Embryonic facial prominence (tissue), 1 donor: ENCODE measurements at regions not wholly inside any gene's neighbourhood (a gene's known extent, or its start where the extent isn't known, plus 50 kb on each side); places are given as distances from the start of the nearest gene placed in this dataset.
"Not testable (repeated sequence)": the region's sequence is repeated elsewhere in the genome, so short reads cannot be mapped to it uniquely, and the experiment has no call there.

ENCODE experiments used
- DNase-seq: peaks from one replicate; pipeline ENCODE4 v3.0.0-alpha.2; 2016; ENCODE audit errors: extremely low spot score

DNA sequence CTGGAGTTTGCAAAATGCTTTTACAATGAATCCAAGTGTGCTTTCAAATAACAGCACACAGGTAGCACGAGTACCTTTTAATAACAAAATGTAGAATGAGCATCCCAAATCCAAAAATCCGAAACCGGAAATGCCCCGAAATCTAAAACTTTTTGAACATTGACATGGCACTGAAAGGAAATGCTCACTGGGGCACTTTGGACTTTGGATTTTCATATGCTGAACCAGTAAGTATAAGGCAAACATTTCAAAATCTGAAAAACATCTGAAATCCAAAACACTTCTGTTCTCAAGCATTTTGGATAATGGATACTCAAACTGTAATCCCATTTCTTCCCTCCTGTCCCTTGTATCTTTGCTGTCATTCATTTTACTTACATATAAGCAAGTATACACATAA, 50.1 kb downstream of the GCNT4 start:
- DNase-seq, result no peak

DNA sequence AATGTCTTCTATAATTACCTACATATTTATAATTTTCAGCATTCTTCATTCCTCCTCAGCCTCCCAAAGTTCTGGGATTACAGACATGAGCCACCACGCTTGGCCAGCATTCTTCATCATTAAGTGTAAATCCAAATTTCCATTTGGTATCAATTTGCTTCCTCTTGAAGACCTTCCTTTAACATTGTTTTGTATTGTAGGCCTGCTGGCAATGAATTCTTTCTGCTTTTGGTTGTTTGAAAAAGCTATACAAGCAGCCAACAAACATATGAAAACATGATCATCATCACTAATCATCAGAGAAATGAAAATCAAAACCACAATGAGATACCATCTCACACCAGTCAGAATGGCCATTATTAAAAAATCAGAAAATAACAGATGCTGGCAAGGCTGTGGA, 56.4 kb downstream of the GCNT4 start:
- DNase-seq, result no peak

GRCh38 chr5:74994826-74995225, 57.5 kb downstream of the GCNT4 start:
- DNase-seq, result no peak

GRCh38 chr5:74993743-74994142, 58.6 kb downstream of the GCNT4 start:
- DNase-seq, result no peak

DNA sequence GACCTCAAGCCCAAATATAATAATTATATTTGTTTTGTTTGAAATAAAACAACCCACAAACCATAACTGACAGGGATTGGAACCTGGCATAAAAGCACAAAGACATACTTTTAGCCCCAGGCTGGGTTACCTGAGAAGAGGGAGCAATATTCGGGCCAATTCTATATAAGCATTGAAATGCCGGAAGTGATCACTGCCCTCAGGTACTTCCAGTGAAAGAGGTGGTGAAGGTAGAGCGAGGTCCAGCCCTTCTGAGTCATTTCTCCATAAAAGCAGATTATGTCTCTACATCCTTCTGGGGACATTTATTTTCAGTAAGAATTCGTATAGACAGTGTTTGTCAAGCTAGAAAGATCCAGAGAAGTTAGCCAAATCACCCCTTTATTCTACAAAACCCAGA, 59.6 kb downstream of the GCNT4 start:
- DNase-seq, result no peak

- no peak for DNase-seq
Observed at GRCh38 chr5:74991522-74991921, 60.8 kb downstream of the GCNT4 start.

- DNase-seq, result no peak
Observed at GRCh38 chr5:74990194-74990593, 62.2 kb downstream of the GCNT4 start.

- DNase-seq, result no peak
Observed at GRCh38 chr5:74988273-74988983, 63.9 kb downstream of the GCNT4 start.

- no peak for DNase-seq
Observed at GRCh38 chr5:74978345-74978744, 74.0 kb downstream of the GCNT4 start.

- no peak for DNase-seq
Observed at GRCh38 chr5:74977471-74977870, 74.9 kb downstream of the GCNT4 start.

GRCh38 chr5:74976651-74977050, 75.7 kb downstream of the GCNT4 start:
- DNase-seq, result no peak

DNA sequence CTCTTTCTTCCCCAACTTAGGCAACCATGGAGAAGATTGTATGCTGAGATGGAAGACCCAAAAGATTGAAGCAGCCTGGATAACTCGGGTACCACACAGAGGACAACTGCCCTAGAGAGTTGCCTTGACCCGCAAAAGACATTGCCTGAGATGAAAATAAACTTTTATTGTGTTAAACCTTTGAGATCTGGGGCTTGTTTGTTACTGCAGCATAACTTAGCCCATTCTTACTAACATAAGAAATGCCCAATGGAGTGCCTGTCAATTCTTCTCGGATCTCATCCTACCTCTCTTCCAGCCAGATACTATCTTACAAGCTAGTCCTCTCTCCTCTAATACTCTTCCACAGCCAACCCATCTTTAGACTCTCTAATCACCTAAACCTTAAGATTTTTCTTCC, 76.8 kb downstream of the GCNT4 start:
- DNase-seq, result no peak

DNA sequence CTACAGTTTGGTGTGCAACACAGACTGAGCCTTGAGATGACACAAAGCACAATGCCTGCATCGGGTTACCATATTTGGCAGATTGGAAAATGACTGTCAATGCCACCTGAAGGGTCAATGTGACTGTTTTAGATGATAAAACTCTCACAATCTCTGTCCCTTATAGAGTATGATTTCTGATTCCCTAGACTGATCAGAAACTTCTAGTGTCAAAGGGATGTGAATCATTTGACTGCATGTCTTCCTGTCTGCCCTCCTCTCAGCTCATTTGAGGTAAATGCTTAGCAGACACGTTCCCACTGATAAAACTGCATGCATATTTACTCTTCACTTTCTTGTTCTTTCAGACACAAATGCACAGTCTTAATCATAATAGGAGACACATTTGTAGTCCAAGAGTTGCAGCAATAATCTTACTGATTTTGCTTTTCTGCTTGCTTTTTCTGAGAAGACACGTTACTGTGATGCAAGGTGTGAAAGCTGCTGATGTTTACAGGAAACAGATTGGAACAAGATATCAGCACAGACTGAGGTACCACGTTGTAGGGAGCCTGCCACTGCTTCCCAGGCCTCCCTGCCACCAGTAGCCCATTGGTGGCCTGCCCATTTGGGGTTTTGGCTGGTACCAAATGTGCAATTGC, 77.8 kb downstream of the GCNT4 start:
- no peak for DNase-seq

GRCh38 chr5:74973694-74974093, 78.7 kb downstream of the GCNT4 start:
- no peak for DNase-seq

DNA sequence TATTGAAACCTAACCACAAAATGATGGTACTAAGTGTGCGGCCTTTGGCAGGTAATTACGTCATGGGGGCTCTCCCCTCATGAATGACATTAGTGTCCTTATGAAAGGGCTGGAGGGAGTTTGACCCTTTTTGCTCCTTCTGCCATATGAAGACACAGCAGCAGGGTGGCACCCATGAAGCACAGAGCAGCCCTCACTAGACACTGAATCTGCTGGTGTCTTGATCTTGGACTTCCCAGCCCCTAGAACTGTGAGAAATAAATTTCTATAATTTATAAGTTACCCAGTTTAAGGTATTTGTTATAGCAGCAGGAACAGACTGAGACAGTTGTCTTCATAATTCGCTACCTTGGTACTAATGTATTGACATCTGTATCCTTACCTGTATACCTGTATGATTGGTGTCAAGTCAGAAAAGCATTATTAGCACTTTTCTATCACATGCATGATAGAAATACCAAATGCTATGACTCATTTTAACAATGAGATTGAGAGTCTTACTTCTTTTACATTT, 80.4 kb downstream of the GCNT4 start:
- DNase-seq, result no peak

- not testable (repeated sequence) for DNase-seq
Observed at GRCh38 chr5:74970891-74971290, 81.5 kb downstream of the GCNT4 start.

- no peak for DNase-seq
Observed at GRCh38 chr5:74969726-74970125, 82.6 kb downstream of the GCNT4 start.

GRCh38 chr5:74966141-74967026, 86.0 kb downstream of the GCNT4 start:
- no peak for DNase-seq

GRCh38 chr5:74963407-74963806, 89.0 kb downstream of the GCNT4 start:
- no peak for DNase-seq

GRCh38 chr5:74957906-74958305, 91.7 kb upstream of the FAM169A start:
- no peak for DNase-seq

- DNase-seq, result no peak
Observed at GRCh38 chr5:74957029-74957784, 91.0 kb upstream of the FAM169A start.

DNA sequence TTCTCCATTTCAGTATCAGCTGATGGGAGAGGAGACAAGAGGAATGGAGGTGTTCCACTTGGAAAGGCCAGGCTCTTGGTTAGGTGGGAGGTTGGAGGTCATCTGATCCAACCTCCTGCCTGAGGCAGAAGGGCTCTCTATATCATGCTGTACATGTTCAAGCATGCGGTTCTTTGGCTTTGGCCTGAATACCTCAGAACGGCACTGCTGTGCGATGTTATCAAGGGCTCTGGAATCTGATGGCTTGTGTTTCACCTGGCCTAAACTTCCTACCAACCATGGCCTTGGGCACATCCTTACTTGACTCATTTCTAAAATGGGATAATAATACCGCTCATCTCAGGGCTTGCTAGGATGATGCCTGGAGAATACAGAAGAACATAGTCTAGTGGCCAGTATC, 90.1 kb upstream of the FAM169A start:
- no peak for DNase-seq
